SK-N-SH (cell line): ENCODE measurements at regions not wholly inside any gene's neighbourhood (a gene's known extent, or its start where the extent isn't known, plus 50 kb on each side); places are given as distances from the start of the nearest gene placed in this dataset.

Experiments used
- CTCF ChIA-PET: fragments of 300-600, 350-600 bp; formaldehyde crosslinking; extraction: SDS; loops from one replicate; lab custom pipeline; 2021; lab: Yijun Ruan, JAX
- POLR2A ChIA-PET: fragments of 350-600 bp; sonication (Branson Sonifier 250); formaldehyde crosslinking; extraction: SDS; loops from one replicate; lab custom pipeline; 2020; ENCODE audit warnings: antibody characterized with exemption, inconsistent platforms; lab: Yijun Ruan, JAX
- DNase-seq: peaks from one replicate; pipeline ENCODE4 v3.0.0; 2012
- H2AFZ ChIP-seq: fragments of 200-600 bp; sonication (generic); 2 replicates; pipeline ENCODE4 v1.8.1; 2016; ENCODE audit warnings: antibody characterized with exemption, mild to moderate bottlenecking, low read depth
- H3F3A ChIP-seq: fragments of 200-600 bp; sonication (generic); replicated peaks from 2 replicates; pipeline ENCODE3; 2016; ENCODE audit warnings: antibody characterized with exemption, mild to moderate bottlenecking; ENCODE audit not compliant: insufficient read depth
- H3K27ac ChIP-seq, 2 experiments: fragments of 200-500 bp in 1 of 2; fragments of 200-600 bp in 1 of 2; sonication (Bioruptor generic) in 1 of 2; sonication (generic), shearing (Covaris generic) in 1 of 2; 2 replicates each; pipeline versions ENCODE4 v1.5.1 to v1.6.1; 2014 to 2016; ENCODE audit warnings: low read depth in 2 of 2, inconsistent platforms in 1 of 2, low read length in 1 of 2, mild to moderate bottlenecking in 1 of 2, mixed read lengths in 1 of 2
- H3K27me3 ChIP-seq: fragments of 200-600 bp; sonication (generic), shearing (Covaris generic); 2 replicates; pipeline ENCODE4 v1.6.1; 2016; ENCODE audit warnings: mixed run types; ENCODE audit not compliant: insufficient read depth
- H3K36me3 ChIP-seq, 2 experiments: fragments of 200-500 bp in 1 of 2; fragments of 200-600 bp in 1 of 2; sonication (Bioruptor generic) in 1 of 2; sonication (generic) in 1 of 2; replicated peaks in 1 of 2; 2 replicates each; pipeline versions ENCODE3 to v1.5.1; 2014 to 2016; ENCODE audit warnings: low read length in 1 of 2, mild to moderate bottlenecking in 1 of 2; ENCODE audit not compliant: insufficient read depth in 2 of 2, control insufficient read depth in 1 of 2
- H3K4me1 ChIP-seq, 2 experiments: fragments of 200-500 bp in 1 of 2; fragments of 200-600 bp in 1 of 2; sonication (Bioruptor generic) in 1 of 2; sonication (generic), shearing (Covaris generic) in 1 of 2; 2 replicates each; pipeline versions ENCODE4 v1.5.1 to v1.6.1; 2014 to 2016; ENCODE audit warnings: low read depth in 1 of 2, low read length in 1 of 2, mixed run types in 1 of 2; ENCODE audit not compliant: insufficient read depth in 2 of 2, control insufficient read depth in 1 of 2
- H3K4me2 ChIP-seq: fragments of 200-600 bp; sonication (generic), shearing (Covaris generic); 2 replicates; pipeline ENCODE4 v1.6.1; 2017; ENCODE audit warnings: mixed run types
- H3K4me3 ChIP-seq, 2 experiments: fragments of 200-500 bp in 1 of 2; fragments of 200-600 bp in 1 of 2; sonication (Bioruptor generic) in 1 of 2; sonication (generic), shearing (Covaris generic) in 1 of 2; 2 replicates each; pipeline versions ENCODE4 v1.5.1 to v1.8.1; 2014 to 2016; ENCODE audit warnings: low read depth in 2 of 2, inconsistent platforms in 1 of 2, low read length in 1 of 2, mild to moderate bottlenecking in 1 of 2, mixed read lengths in 1 of 2, moderate library complexity in 1 of 2
- H3K79me2 ChIP-seq: fragments of 200-600 bp; sonication (generic); 2 replicates; pipeline ENCODE4 v1.8.1; 2017; ENCODE audit warnings: mild to moderate bottlenecking; ENCODE audit not compliant: insufficient read depth
- H3K9ac ChIP-seq: fragments of 200-600 bp; sonication (generic); 2 replicates; pipeline ENCODE4 v1.6.1; 2017; ENCODE audit warnings: mixed run types
- H3K9me2 ChIP-seq: fragments of 200-600 bp; sonication (generic); 2 replicates; pipeline ENCODE4 v1.6.1; 2017; ENCODE audit warnings: mixed run types
- H3K9me3 ChIP-seq: fragments of 200-600 bp; sonication (generic); 2 replicates; pipeline ENCODE4 v1.6.1; 2017; ENCODE audit warnings: mixed run types, mild to moderate bottlenecking, moderate library complexity
- H4K20me1 ChIP-seq: fragments of 200-600 bp; sonication (generic); 2 replicates; pipeline ENCODE4 v1.6.1; 2017; ENCODE audit warnings: mild to moderate bottlenecking, mixed run types; ENCODE audit not compliant: insufficient read depth
- EP300 ChIP-seq, 2 experiments: IDR thresholded peaks; 2 replicates each; pipeline versions ENCODE4 v1.4.0 to v1.6.1; 2012; ENCODE audit warnings: borderline replicate concordance in 1 of 2, low read depth in 1 of 2, low read length in 1 of 2
- EZH2phosphoT487 ChIP-seq: fragments of 200-600 bp; sonication (generic); IDR thresholded peaks from 2 replicates; pipeline ENCODE4 v1.6.1; 2017; ENCODE audit warnings: low read depth, mixed run types, mild to moderate bottlenecking, antibody characterized with exemption, moderate library complexity, borderline replicate concordance
- FOSL2 ChIP-seq: IDR thresholded peaks from 2 replicates; pipeline ENCODE4 v1.4.0; 2012; ENCODE audit warnings: low read depth, mild to moderate bottlenecking, moderate library complexity, borderline replicate concordance
- JUND ChIP-seq: IDR thresholded peaks from 2 replicates; pipeline ENCODE4 v1.4.0; 2012
- MEF2A ChIP-seq: IDR thresholded peaks from 2 replicates; pipeline ENCODE4 v1.4.0; 2012; ENCODE audit warnings: low read depth, borderline replicate concordance
- NFIC ChIP-seq: IDR thresholded peaks from 2 replicates; pipeline ENCODE4 v1.4.0; 2012; ENCODE audit warnings: borderline replicate concordance
- PBX3 ChIP-seq: IDR thresholded peaks from 2 replicates; pipeline ENCODE4; 2012
- RXRA ChIP-seq: IDR thresholded peaks from 2 replicates; pipeline ENCODE4 v1.4.0; 2012; ENCODE audit warnings: low read depth, mild to moderate bottlenecking, borderline replicate concordance
- SMC3 ChIP-seq: IDR thresholded peaks from 2 replicates; pipeline ENCODE4 v1.6.1; 2012; ENCODE audit warnings: low read depth, low read length, improper control_type of control experiment
- TCF12 ChIP-seq: IDR thresholded peaks from 2 replicates; pipeline ENCODE4 v1.4.0; 2012
- USF2 ChIP-seq: fragments of 150-350 bp; IDR thresholded peaks from 2 replicates; pipeline ENCODE4 v1.6.1; 2017; ENCODE audit warnings: antibody characterized with exemption, low read length, low read depth, borderline replicate concordance
- YY1 ChIP-seq: IDR thresholded peaks from 2 replicates; pipeline ENCODE4 v1.4.0; 2012; ENCODE audit warnings: low read depth, mild to moderate bottlenecking
- WGBS: methylation state at CpG from one replicate; pipeline ENCODE4 v1.1.6; 2017; ENCODE audit warnings: low lambda C conversion rate; 5-methylcytosine and 5-hydroxymethylcytosine counted together

GRCh38 chr6:95856876-95857364 lies 158.9 kb upstream of the FUT9 start:
- Histone ChIP-seq H3K27ac (no peak overlapping the region), H3F3A (no peaks in the 10 kb centered on the region), H3K9me2 (no peaks in the 10 kb centered on the region), H3K9me3 (no peaks in the 10 kb centered on the region; the same call in 1 of the 2 replicates), H3K27me3 (no peaks in the 10 kb centered on the region), H4K20me1 (no peaks in the 10 kb centered on the region), H3K9ac (no peak overlapping the region), H3K4me3 (no peak overlapping the region), H2AFZ (no peak overlapping the region), H3K36me3 (no peaks in the 10 kb centered on the region), H3K4me1 (no peaks in the 10 kb centered on the region), H3K4me2 (no peak overlapping the region), H3K79me2 (no peaks in the 10 kb centered on the region)
- POLR2A ChIA-PET: no interaction called here
- no peak for DNase-seq
- TF ChIP-seq NFIC (no peak), EP300 (IDR thresholded peaks at IDR 0.05; ENCODE audit: borderline replicate concordance in 1 of 2, low read depth in 1 of 2, low read length in 1 of 2) (no peak), JUND (no peak), PBX3 (no peak), TCF12 (no peak), YY1 (no peak), RXRA (no peak), EZH2phosphoT487 (no peak)
- WGBS: 48% methylated on average over 7 of the region's 7 CpGs
- CTCF ChIA-PET: interaction anchor here (0.7 kb wide), 2 partner anchors 10 to 1241 kb away, joined by 3 to 4 read pairs; no protein-coding TSS in a partner anchor

- Histone ChIP-seq H3F3A (no peaks in the 10 kb centered on the region), H3K4me1 (no peaks in the 10 kb centered on the region), H2AFZ (no peak overlapping the region), H3K9me3 (no peaks in the 10 kb centered on the region), H3K4me2 (no peak overlapping the region), H3K27me3 (no peaks in the 10 kb centered on the region), H3K36me3 (no peaks in the 10 kb centered on the region), H3K27ac (no peak overlapping the region), H3K9ac (no peak overlapping the region), H3K9me2 (no peaks in the 10 kb centered on the region), H3K79me2 (no peaks in the 10 kb centered on the region), H4K20me1 (no peaks in the 10 kb centered on the region), H3K4me3 (no peak overlapping the region)
- TF ChIP-seq USF2 (no peak), FOSL2 (no peak), JUND (no peak), MEF2A (no peak), SMC3 (no peak)
- no peak for DNase-seq
- CTCF ChIA-PET: interaction anchor here (0.8 to 3.0 kb wide), 9 partner anchors 11 to 436 kb away, joined by 3 to 16 read pairs (median 3); no protein-coding TSS in a partner anchor
- POLR2A ChIA-PET: no interaction called here
Measured at GRCh38 chr6:95865857-95866256, 149.9 kb upstream of the FUT9 start.
